ENCODE measurements at regions not wholly inside any gene's neighbourhood (a gene's known extent, or its start where the extent isn't known, plus 50 kb on each side); places are given as distances from the start of the nearest gene placed in this dataset.

DNA sequence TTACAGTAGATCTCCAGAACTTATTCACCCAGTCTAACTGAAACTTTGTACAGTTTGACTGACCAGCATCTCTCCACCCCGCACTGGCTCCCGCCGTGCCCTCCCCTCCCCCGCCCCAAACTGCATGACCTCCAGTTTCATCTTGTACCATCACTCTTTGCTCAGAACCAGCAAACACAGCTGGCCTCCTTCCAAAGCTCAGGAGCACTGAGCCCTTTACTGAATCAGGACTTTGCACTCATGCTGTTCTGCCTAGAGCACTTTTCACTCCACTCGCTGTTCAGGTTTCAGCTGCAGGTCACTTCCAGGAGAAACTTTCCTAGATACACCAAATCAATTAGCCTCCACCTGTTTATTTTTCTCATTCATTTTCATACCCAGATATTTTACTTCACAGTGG lies 455.3 kb upstream of the PDE3A start:
- TF ChIP-seq POLR2AphosphoS5 (IDR thresholded peaks at IDR 0.05; ENCODE audit: low read depth, low read length), result no peak
- no peak for TF ChIP-seq POLR2A (IDR thresholded peaks at IDR 0.05; ENCODE audit: low read depth, low read length)
- TF ChIP-seq TAF1 (IDR thresholded peaks at IDR 0.05; ENCODE audit: borderline replicate concordance, low read depth, low read length), result no peak

Measured in GM12892 (cell line).